K562 (cell line): ENCODE measurements at regions not wholly inside any gene's neighbourhood (a gene's known extent, or its start where the extent isn't known, plus 50 kb on each side); places are given as distances from the start of the nearest gene placed in this dataset.

Experiments
- CHD2 ChIP-seq: IDR thresholded peaks from 2 replicates; pipeline ENCODE4 v1.6.1; 2011; ENCODE audit warnings: low read depth, low read length
- FOSL1 ChIP-seq: fragments of 200-800 bp; sonication (Bioruptor generic); conservative IDR thresholded peaks from 2 replicates; pipeline ENCODE4 v1.6.1; 2016; ENCODE audit warnings: missing genetic modification characterization, missing compliant biosample characterization
- POLR2A ChIP-seq: fragments of 450-650 bp; conservative IDR thresholded peaks from 2 replicates; pipeline ENCODE4 v1.6.1; 2016
- TAF1 ChIP-seq: IDR thresholded peaks from 2 replicates; pipeline ENCODE4 v1.6.1; 2011; ENCODE audit warnings: mild to moderate bottlenecking, low read length, moderate library complexity; ENCODE audit not compliant: insufficient read depth, control insufficient read depth, severe bottlenecking; ENCODE audit errors: extremely low read depth
- TF ChIP-seq, protein P1 (sequence below): sonication (generic); formaldehyde crosslinking; IDR thresholded peaks from 2 replicates; pipeline ENCODE4 v1.8.0; 2023; ENCODE audit warnings: missing genetic modification reagents, mild to moderate bottlenecking, borderline replicate concordance
- TF ChIP-seq, protein P2 (sequence below): sonication (generic); formaldehyde crosslinking; IDR thresholded peaks from 2 replicates; pipeline ENCODE4 v1.8.0; 2023; ENCODE audit warnings: mild to moderate bottlenecking, missing genetic modification reagents

DNA sequence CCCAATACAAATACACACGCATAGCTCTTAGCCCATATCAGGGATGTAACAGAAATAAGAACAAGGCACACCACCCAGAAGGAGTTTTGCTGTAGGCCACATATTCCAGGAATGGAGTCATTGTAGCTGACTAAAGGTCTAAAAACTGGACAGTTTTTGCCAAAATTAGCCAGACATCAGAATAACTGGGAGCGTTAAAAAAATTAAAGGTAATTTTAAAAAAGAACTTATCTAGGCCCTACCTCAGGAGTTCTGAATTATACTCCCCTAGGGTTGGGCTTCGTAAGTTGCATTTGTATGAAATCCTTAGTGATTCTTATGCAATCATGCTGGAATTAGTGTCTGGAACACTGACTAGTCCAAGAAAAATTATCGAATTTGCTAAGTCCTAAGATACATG lies 987.7 kb downstream of the GALC start:
- TF ChIP-seq, protein P1, sequence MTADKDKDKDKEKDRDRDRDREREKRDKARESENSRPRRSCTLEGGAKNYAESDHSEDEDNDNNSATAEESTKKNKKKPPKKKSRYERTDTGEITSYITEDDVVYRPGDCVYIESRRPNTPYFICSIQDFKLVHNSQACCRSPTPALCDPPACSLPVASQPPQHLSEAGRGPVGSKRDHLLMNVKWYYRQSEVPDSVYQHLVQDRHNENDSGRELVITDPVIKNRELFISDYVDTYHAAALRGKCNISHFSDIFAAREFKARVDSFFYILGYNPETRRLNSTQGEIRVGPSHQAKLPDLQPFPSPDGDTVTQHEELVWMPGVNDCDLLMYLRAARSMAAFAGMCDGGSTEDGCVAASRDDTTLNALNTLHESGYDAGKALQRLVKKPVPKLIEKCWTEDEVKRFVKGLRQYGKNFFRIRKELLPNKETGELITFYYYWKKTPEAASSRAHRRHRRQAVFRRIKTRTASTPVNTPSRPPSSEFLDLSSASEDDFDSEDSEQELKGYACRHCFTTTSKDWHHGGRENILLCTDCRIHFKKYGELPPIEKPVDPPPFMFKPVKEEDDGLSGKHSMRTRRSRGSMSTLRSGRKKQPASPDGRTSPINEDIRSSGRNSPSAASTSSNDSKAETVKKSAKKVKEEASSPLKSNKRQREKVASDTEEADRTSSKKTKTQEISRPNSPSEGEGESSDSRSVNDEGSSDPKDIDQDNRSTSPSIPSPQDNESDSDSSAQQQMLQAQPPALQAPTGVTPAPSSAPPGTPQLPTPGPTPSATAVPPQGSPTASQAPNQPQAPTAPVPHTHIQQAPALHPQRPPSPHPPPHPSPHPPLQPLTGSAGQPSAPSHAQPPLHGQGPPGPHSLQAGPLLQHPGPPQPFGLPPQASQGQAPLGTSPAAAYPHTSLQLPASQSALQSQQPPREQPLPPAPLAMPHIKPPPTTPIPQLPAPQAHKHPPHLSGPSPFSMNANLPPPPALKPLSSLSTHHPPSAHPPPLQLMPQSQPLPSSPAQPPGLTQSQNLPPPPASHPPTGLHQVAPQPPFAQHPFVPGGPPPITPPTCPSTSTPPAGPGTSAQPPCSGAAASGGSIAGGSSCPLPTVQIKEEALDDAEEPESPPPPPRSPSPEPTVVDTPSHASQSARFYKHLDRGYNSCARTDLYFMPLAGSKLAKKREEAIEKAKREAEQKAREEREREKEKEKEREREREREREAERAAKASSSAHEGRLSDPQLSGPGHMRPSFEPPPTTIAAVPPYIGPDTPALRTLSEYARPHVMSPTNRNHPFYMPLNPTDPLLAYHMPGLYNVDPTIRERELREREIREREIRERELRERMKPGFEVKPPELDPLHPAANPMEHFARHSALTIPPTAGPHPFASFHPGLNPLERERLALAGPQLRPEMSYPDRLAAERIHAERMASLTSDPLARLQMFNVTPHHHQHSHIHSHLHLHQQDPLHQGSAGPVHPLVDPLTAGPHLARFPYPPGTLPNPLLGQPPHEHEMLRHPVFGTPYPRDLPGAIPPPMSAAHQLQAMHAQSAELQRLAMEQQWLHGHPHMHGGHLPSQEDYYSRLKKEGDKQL = no peak
- TF ChIP-seq, protein P2, sequence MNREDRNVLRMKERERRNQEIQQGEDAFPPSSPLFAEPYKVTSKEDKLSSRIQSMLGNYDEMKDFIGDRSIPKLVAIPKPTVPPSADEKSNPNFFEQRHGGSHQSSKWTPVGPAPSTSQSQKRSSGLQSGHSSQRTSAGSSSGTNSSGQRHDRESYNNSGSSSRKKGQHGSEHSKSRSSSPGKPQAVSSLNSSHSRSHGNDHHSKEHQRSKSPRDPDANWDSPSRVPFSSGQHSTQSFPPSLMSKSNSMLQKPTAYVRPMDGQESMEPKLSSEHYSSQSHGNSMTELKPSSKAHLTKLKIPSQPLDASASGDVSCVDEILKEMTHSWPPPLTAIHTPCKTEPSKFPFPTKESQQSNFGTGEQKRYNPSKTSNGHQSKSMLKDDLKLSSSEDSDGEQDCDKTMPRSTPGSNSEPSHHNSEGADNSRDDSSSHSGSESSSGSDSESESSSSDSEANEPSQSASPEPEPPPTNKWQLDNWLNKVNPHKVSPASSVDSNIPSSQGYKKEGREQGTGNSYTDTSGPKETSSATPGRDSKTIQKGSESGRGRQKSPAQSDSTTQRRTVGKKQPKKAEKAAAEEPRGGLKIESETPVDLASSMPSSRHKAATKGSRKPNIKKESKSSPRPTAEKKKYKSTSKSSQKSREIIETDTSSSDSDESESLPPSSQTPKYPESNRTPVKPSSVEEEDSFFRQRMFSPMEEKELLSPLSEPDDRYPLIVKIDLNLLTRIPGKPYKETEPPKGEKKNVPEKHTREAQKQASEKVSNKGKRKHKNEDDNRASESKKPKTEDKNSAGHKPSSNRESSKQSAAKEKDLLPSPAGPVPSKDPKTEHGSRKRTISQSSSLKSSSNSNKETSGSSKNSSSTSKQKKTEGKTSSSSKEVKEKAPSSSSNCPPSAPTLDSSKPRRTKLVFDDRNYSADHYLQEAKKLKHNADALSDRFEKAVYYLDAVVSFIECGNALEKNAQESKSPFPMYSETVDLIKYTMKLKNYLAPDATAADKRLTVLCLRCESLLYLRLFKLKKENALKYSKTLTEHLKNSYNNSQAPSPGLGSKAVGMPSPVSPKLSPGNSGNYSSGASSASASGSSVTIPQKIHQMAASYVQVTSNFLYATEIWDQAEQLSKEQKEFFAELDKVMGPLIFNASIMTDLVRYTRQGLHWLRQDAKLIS = no peak
- TF ChIP-seq FOSL1 (tag) = no peak
- no peak for TF ChIP-seq CHD2
- no peak for TF ChIP-seq POLR2A
- no peak for TF ChIP-seq TAF1
